HG03280 (cell line): ENCODE measurements at regions not wholly inside any gene's neighbourhood (a gene's known extent, or its start where the extent isn't known, plus 50 kb on each side); places are given as distances from the start of the nearest gene placed in this dataset.

ENCODE experiments used
- ATAC-seq: cut with Tn5 transposase; IDR thresholded peaks from one replicate; pipeline ENCODE4 v1.9.1; 2021; ENCODE audit warnings: mild to moderate bottlenecking, moderate library complexity; ENCODE audit not compliant: unreplicated experiment

- no peak for ATAC-seq
Observed at GRCh38 chr3:162170581-162170980, 674.0 kb downstream of the OTOL1 start.

GRCh38 chr3:162171970-162172369, 675.4 kb downstream of the OTOL1 start:
- no peak for ATAC-seq

- no peak for ATAC-seq
Observed at GRCh38 chr3:162175145-162175544, 678.5 kb downstream of the OTOL1 start.

- ATAC-seq: no peak
Observed at GRCh38 chr3:162175878-162176277, 679.3 kb downstream of the OTOL1 start.

- ATAC-seq: no peak
Observed at GRCh38 chr3:162183440-162183839, 686.8 kb downstream of the OTOL1 start.

GRCh38 chr3:162192340-162193029, 695.9 kb downstream of the OTOL1 start:
- no peak for ATAC-seq

GRCh38 chr3:162193148-162194095, 696.8 kb downstream of the OTOL1 start:
- no peak for ATAC-seq

- ATAC-seq: no peak
Observed at GRCh38 chr3:162195147-162195546, 698.5 kb downstream of the OTOL1 start.

- ATAC-seq: no peak
Observed at GRCh38 chr3:162196964-162197363, 700.4 kb downstream of the OTOL1 start.

GRCh38 chr3:162200836-162201235, 704.2 kb downstream of the OTOL1 start:
- no peak for ATAC-seq

- no peak for ATAC-seq
Observed at GRCh38 chr3:162206648-162207047, 710.0 kb downstream of the OTOL1 start.

GRCh38 chr3:162211470-162211869, 714.9 kb downstream of the OTOL1 start:
- no peak for ATAC-seq

- no peak for ATAC-seq
Observed at GRCh38 chr3:162213196-162213595, 716.6 kb downstream of the OTOL1 start.

- ATAC-seq: no peak
Observed at GRCh38 chr3:162213956-162214355, 717.3 kb downstream of the OTOL1 start.

GRCh38 chr3:162217647-162218046, 721.0 kb downstream of the OTOL1 start:
- no peak for ATAC-seq

- ATAC-seq: no peak
Observed at GRCh38 chr3:162218479-162218878, 721.9 kb downstream of the OTOL1 start.

- ATAC-seq: no peak
Observed at GRCh38 chr3:162224746-162225145, 728.1 kb downstream of the OTOL1 start.

- no peak for ATAC-seq
Observed at GRCh38 chr3:162236949-162237348, 740.3 kb downstream of the OTOL1 start.

GRCh38 chr3:162250782-162251181, 754.2 kb downstream of the OTOL1 start:
- no peak for ATAC-seq

- ATAC-seq: no peak
Observed at GRCh38 chr3:162262129-162262528, 765.5 kb downstream of the OTOL1 start.

GRCh38 chr3:162263596-162263995, 767.0 kb downstream of the OTOL1 start:
- no peak for ATAC-seq
